Thoracic aorta (tissue), 2 donors: ENCODE measurements at regions not wholly inside any gene's neighbourhood (a gene's known extent, or its start where the extent isn't known, plus 50 kb on each side); places are given as distances from the start of the nearest gene placed in this dataset.

Source experiments
- ATAC-seq: fragments of 150-250 bp; one replicate; pipeline ENCODE4 v1.8.0; 2017; ENCODE audit warnings: low read depth; ENCODE audit not compliant: insufficient number of reproducible peaks, low FRiP score
- DNase-seq: peaks from one replicate; pipeline ENCODE4 v3.0.0-alpha.2; 2020; ENCODE audit warnings: low spot score
- H3K27ac ChIP-seq, 2 donors: fragments of 200-600 bp; sonication (generic); 1 replicate in 1 of 2; 2 replicates in 1 of 2; pipeline ENCODE4 v1.5.1; 2016; ENCODE audit warnings: mild to moderate bottlenecking in 2 of 2, moderate library complexity in 2 of 2
- H3K27me3 ChIP-seq: fragments of 200-600 bp; sonication (generic); replicated peaks from 2 replicates; pipeline ENCODE4 v1.6.0; 2016; ENCODE audit warnings: mild to moderate bottlenecking; ENCODE audit not compliant: insufficient read depth
- H3K36me3 ChIP-seq: fragments of 200-600 bp; sonication (generic); one replicate; pipeline ENCODE4 v1.5.1; 2016
- H3K4me1 ChIP-seq, 2 donors: fragments of 200-600 bp; sonication (generic); 1 replicate in 1 of 2; 2 replicates in 1 of 2; pipeline versions ENCODE4 v1.5.1 to v1.6.0; 2016; ENCODE audit warnings: low read depth in 2 of 2, mild to moderate bottlenecking in 1 of 2; ENCODE audit not compliant: control insufficient read depth in 1 of 2
- H3K4me3 ChIP-seq: fragments of 200-600 bp; sonication (generic); 2 replicates; pipeline ENCODE4 v1.5.1; 2016; ENCODE audit warnings: mild to moderate bottlenecking
- H3K9me3 ChIP-seq: fragments of 200-600 bp; sonication (generic); 2 replicates; pipeline ENCODE4 v1.5.1; 2016
- TF ChIP-seq, protein P1 (sequence below): fragments of 200-600 bp; sonication (generic); IDR thresholded peaks from one replicate; pipeline ENCODE4 v1.5.1; 2019; ENCODE audit warnings: antibody characterized with exemption

DNA sequence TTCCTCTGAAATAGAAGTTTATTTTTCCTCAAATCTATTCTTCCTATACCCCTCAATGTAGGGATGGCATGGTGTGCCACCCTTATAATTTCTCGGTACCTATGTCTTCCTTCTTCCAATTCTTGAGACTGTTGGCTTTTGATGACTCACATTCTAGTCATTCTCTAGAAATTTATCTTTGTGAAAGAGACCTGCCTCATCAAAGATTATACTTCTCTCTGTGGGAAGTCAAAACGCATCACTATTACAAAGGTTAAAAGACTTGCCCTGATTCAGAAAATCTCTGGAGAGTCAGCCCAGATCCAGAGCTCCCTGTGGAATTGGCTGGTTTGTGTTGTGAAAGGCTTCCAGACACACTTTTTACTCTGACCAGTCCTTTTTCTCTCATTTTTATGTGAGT, 65.9 kb upstream of the FSTL5 start:
- Histone ChIP-seq H3K4me3 (no peak overlapping the region), H3K36me3 (no peaks in the 10 kb centered on the region), H3K27ac (no peak overlapping the region), H3K4me1 (no peaks in the 10 kb centered on the region), H3K9me3 (no peaks in the 10 kb centered on the region), H3K27me3 (no peaks in the 10 kb centered on the region)
- no peak for ATAC-seq
- TF ChIP-seq, protein P1, sequence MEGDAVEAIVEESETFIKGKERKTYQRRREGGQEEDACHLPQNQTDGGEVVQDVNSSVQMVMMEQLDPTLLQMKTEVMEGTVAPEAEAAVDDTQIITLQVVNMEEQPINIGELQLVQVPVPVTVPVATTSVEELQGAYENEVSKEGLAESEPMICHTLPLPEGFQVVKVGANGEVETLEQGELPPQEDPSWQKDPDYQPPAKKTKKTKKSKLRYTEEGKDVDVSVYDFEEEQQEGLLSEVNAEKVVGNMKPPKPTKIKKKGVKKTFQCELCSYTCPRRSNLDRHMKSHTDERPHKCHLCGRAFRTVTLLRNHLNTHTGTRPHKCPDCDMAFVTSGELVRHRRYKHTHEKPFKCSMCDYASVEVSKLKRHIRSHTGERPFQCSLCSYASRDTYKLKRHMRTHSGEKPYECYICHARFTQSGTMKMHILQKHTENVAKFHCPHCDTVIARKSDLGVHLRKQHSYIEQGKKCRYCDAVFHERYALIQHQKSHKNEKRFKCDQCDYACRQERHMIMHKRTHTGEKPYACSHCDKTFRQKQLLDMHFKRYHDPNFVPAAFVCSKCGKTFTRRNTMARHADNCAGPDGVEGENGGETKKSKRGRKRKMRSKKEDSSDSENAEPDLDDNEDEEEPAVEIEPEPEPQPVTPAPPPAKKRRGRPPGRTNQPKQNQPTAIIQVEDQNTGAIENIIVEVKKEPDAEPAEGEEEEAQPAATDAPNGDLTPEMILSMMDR = no peak
- DNase-seq = no peak

- Histone ChIP-seq H3K4me3 (no peak overlapping the region), H3K36me3 (no peaks in the 10 kb centered on the region), H3K4me1 (no peaks in the 10 kb centered on the region), H3K9me3 (no peaks in the 10 kb centered on the region), H3K27ac (no peak overlapping the region), H3K27me3 (no peaks in the 10 kb centered on the region)
- DNase-seq = no peak
- TF ChIP-seq, protein P1 = no peak
- no peak for ATAC-seq
Measured at GRCh38 chr4:162221148-162221547, 57.3 kb upstream of the FSTL5 start.
